Fibroblast of gingiva (primary cell): ENCODE measurements at regions not wholly inside any gene's neighbourhood (a gene's known extent, or its start where the extent isn't known, plus 50 kb on each side); places are given as distances from the start of the nearest gene placed in this dataset.
"Not testable (repeated sequence)": the region's sequence is repeated elsewhere in the genome, so short reads cannot be mapped to it uniquely, and the experiment has no call there.

ENCODE experiments used
- DNase-seq: peaks from one replicate; pipeline ENCODE4 v3.0.0-alpha.2; 2011; ENCODE audit warnings: low read depth

DNA sequence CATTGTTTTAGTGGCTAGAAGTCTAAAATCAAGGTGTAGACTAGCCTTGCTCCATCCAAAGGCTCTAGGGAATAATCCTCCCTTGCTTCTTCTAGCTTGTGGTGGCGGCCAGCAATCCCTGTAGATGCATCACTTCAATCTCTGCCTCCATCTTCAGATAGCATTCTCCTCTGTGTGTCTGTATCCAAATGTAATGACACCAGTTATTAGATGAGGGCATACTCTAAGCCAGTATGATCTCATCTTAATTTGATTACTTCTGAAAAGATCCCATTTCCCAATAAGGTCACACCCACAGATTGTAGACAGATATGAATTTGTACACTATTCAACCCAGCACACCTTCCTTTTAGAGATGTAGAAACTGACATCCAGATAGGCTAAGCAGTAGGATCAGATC, 334.5 kb upstream of the KCNMB2 start:
- no peak for DNase-seq

DNA sequence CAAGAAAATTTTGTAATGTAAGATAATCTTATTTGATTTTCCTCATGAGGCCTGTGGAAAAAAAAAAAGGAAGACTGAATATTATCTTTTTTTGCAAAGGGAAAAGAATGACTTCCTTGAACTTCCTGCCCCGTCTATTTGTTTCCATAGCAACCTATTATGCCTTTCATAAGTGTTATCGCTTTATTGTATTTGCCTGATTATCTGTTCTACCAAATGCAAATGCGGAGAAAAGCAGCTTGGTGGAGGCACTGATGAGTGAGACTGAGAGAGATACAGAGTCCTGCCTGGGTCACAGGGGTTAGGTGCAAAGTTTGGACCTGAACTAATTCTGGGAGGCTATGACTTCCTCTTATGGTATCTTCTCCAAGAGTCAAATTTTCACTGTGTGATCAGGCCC, 334.0 kb upstream of the KCNMB2 start:
- DNase-seq = no peak

DNA sequence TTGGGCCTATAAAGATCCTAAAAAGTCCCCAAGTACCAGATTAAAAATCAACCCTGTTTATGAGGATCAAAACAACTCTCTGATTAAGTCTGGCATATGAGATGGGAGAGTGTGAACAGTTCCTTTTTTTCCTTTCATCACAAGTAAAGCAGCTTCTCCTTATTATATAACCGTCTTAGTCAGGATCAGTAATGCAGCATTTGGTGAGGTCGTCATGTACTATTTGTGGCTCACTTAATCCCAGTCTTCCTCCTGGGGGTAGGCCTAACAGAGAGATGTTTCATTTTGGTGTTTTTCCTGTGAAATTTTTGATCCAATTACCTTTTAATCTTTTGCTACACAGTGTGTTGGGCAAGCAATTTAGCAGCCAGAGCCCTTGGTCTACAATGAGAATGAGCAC, 333.1 kb upstream of the KCNMB2 start:
- DNase-seq = no peak

DNA sequence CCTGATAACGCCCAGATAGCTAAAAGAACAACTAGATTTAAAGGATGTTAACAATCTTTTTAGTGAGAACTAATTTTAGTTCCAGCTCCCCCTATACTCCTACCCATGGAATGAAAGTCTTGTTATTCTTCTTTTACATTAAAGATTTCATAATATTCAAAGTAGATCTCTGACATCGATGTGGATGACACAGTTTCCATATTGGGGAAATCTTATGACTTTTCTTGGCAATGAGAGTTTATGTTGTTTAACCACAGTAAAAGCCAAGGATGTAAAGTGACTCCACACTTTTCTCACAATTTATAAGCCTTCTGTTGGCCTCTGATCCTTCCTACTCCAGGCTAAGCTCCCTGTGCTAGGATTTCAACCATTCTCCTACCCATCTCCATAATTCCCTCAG, 332.6 kb upstream of the KCNMB2 start:
- peak; percentile 9 for DNase-seq

DNA sequence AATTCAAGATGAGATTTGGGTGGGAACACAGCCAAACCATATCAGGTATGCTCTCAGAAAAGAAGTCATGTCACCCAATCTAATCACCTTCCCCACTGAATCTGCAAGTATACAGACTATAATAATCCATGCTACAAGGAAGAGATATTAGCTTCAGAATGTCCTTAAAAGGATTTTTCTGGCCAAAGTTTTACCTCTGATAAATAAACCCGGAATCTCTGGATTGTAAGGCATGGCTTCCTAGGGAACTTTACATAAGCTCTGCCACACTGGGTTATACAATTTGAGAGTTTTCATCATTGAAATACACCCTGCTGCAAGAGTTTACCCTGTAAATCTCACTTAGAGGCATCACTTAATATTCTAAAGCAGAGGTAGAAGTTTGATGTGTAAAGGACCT, 330.5 kb upstream of the KCNMB2 start:
- DNase-seq = no peak

DNA sequence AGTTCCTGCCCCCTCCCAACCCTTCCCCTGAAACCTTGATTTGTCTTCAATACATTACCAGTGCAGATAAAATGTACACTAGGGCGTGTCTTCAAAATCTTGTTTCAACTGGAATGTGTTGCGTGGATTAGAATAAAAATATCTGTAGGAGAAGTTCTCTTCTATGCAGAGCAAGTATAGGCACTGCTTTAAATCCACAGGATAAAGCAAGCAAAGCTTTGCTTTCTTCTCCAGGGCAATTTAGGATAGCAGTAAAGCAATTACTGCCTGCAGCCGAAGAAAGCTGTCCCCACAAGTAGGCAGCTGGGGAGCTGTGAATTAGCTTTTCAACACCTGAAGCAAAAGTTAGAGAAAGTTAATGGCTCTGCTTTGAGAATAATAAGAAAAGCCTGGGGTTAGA, 329.7 kb upstream of the KCNMB2 start:
- no peak for DNase-seq

DNA sequence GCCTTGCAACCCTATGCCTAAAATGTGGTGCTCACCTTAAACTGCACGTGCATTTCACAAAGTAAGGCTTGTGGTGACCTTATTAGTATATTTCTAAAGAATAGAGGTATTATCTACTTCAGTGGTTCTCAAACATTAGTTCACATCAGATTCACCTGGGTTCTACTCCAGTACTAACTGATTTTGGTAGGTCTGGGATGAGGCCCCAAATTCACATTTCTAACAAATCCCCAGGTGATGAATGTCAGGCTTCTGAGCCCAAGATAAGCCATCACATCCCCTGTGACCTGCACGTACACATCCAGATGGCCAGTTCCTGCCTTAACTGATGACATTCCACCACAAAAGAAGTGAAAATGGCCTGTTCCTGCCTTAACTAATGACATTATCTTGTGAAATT, 329.1 kb upstream of the KCNMB2 start:
- not testable (repeated sequence) for DNase-seq

DNA sequence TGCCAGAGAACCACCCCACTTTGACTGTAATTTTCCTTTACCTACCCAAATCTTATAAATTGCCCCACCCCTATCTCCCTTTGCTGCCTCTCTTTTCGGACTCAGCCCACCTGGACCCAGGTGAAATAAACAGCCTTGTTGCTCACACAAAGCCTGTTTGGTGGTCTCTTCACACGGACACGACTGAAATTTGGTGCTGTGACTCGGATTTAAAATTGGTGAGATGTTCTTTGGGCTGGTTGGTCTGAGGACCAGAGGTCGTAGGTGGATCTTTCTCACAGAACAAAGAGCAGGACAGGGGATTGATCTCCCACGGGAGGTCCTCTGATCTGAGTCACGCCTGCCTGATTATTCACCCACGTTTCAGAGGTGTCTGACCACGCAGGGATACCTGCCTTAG, 328.6 kb upstream of the KCNMB2 start:
- DNase-seq = not testable (repeated sequence)

DNA sequence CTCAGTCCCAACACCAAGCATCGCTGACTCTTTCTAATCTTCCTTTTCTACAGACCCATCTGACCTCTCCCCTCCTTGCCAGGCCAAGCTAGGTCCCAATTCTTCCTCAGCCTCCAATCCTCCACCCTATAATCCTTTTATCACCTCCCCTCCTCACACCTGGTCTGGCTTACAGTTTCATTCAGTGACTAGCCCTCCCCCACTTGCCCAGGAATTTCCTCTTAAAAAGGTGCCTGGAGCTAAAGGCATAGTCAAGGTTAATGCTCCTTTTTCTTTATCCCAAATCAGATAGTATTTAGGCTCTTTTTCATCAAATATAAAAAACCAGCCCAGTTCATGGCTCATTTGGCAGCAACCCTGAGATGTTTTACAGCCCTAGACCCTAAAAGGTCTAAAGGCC, 327.1 kb upstream of the KCNMB2 start:
- DNase-seq = not testable (repeated sequence)

DNA sequence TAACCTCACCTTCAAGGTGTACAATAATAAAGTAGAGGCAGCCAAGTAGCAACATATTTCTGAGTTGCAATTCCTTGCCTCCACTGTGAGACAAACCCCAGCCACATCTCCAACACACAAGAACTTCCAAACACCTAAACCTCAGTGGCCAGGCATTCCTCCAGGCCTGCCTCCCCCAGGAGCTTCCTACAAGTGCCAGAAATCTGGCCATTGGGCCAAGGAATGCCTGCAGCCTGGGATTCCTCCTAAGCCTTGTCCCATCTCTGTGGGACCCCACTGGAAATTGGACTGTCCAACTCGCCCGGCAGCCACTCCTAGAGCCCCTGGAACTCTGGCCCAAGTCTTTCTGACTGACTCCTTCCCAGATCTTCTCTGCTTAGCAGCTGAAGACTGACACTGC, 326.6 kb upstream of the KCNMB2 start:
- not testable (repeated sequence) for DNase-seq

DNA sequence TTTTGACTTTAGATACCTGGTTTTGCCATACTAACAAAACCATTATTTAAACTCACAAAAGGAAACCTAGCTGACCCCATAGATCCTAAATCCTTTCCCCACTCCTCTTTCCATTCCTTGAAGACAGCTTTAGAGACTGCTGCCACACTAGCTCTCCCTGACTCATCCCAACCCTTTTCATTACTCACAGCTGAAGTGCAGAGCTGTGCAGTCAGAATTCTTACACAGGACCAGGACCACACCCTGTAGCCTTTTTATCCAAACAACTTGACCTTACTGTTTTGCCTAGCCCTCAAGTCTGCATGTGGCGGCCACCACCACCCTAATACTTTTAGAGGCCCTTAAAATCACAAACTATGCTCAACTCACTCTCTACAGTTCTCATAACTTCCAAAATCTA, 325.1 kb upstream of the KCNMB2 start:
- DNase-seq = not testable (repeated sequence)

DNA sequence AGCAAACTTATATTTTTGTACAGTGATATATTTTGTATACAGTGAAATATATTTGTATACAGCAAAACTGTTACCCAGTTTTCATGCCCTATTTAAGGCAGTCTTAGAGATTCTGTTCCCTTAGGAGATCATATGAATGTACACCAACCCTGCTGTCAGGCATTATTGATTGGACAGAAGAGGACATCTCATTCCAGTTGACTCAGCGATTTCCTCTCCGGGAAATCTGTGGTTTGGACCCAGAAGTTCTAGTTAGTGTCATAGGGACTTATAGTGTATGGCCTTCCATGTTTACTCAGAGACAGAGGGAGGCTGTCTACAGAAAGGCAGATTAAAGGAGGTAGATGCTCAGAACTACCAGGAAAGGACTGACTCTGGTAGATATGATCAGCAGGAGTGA, 318.8 kb upstream of the KCNMB2 start:
- no peak for DNase-seq

DNA sequence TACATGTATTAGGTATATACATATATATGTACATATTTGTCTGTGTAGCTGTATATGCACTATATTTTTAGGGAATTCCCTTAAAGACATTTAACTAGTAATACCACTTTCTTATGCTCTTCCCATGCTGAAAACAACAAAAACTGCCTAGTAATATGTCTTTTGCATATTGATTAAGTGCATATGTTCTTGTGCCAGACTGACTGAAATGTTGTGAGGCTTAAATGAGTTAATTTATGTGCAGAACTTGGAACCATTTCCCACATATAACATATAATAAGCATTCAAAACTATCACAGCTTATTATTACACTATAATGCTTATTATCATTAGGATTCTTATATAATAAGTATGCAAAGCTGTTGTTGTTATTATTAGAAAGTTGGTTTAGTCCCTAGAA, 318.0 kb upstream of the KCNMB2 start:
- no peak for DNase-seq

DNA sequence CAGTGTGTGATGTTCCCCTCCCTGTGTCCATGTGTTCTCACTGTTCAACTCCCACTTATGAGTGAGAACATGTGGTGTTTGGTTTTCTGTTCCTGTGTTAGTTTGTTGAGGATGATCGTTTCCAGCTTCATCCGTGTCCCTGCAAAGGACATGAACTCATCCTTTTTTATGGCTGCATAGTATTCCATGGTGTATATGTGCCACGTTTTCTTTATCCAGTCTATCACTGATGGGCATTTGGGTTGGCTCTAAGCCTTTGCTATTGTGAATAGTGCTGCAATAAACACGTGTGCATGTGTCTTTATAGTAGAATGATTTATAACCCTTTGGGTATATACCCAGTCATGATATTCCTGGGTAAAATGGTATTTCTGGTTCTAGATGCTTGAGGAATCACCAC, 316.6 kb upstream of the KCNMB2 start:
- not testable (repeated sequence) for DNase-seq

DNA sequence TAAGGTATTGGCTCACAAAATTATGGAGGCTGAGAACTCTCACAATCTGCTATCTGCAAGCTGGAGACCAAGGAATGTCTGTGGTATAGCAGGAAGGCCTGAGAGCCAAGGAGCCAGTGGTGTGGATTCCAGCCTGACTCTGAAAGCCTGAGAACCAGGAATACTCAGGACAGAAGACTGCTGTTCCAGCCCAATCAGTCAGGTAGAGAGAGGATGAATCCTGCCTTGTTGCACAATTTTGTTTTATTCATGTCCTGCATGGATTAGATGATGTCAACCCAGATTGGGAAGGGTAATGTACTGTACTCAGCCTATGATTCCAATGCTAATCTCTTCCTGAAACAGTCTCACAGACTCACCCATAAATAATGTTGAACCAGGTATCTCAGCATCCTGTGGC, 312.4 kb upstream of the KCNMB2 start:
- no peak for DNase-seq

DNA sequence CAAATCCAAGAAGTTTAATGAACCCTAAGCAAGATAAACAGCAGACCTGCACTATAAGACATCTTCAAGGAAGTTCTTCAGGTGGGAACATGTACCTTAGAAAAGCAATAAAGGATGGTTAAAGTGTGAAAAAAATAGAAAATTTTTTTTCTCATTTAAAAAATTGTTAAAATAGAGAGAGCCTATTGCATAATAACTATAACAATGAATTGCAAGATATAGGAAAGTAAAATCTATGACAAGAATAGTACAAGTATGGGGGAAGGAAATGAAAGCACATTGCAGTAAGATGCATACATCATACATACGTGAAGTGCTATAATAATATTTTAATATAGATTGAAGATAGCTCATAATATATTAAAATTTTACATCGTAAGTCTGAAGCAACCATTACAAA, 310.1 kb upstream of the KCNMB2 start:
- DNase-seq = no peak

DNA sequence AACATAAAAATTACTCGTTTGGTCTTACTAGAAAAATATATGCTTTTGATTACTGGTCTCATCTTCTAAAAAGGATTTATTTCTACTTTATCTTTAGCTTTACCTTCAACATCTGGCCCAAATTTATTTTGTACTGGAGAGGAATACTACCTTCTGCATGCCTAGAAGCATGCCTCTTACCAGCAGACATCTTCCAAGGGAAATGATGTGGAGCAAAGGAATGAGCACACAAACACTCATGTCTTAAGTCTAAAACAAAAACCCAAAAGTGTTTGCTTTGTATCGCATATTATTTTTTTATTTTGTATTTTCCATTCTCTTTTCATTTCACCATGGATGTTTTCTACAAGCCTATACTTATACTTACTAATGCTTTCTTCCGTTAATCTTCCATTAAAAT, 304.6 kb upstream of the KCNMB2 start:
- DNase-seq = no peak

DNA sequence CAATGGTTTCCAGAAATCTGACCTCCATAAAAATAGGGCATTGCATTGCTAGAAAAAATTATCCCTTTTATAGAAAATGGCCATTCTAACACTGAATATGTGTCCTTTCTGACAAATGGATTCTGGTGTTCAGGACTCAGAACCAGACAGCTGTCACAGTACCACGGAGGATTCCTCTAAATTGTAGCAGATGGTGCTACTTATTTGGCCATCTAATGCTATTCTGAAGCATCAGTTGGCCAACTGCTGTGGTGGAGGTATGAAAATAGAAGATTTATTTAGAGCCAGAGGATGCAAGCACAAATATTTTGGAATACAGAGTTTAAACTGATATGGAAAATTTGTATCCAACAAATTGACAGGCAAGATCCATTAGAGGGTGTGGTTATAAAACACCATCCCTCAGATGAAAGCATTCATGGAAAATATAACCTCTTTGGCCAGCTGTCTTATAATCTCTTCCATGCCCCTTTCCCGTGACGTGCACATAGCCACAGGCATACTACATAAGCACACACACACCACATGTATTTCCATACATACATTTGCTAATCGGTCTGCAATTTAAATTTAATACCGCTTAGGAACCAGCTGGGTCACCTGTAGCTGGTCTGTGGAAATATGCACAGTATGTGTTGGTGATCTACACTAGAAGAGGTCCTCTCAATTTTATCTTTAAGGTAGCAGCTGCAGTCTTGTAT, 302.7 kb upstream of the KCNMB2 start:
- DNase-seq = no peak

DNA sequence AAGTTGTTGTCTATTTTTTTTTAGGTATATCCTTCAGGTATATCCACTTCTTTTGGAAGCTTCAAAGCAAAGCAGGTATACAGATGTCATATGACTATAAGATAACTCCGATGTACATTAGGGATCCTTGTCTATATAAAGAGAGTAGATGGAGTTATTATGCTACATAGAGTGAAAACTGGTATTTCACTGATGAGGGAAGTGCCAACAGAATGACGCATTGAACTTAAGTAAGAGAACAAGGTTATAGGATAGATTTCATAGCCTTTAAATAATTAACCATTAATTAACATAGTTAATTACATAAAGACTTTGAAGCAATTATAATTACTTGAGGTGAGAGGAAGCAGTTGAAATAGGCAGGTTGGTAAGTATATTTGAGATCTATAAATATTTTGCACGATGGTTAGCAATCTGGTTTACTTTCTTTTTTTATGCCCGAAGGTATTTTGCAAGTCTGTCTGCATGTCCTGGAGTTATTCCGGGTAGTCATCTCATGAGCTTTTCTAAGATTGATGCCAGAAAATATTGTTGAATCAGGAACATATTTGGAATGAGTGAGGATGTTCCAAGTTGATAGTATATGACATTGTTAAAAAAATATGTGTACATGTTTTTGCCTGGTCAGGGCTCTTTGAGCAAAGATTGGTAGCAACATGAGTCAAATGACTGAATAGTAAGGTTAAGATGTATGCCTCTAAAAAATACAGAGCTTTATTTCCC, 299.5 kb upstream of the KCNMB2 start:
- peak; percentile 79 for DNase-seq

DNA sequence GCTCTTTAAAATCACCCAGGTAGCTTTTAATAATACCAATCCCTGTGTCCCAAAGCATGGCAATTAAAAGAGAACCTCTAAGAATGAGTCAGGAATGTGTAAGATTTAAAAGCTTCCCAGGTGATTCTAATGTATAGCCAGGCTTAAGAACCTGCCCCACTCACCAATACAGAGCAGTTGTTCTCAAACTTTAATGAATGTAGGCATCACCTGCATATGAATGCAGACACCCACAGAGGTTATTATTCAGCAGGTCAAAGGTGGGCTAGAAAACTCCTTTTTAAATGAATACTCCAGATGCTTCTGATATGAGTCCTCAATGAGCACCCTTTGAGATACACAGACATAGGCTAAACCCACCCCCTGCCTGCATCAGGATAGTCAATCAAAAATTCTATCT, 298.1 kb upstream of the KCNMB2 start:
- DNase-seq = no peak

DNA sequence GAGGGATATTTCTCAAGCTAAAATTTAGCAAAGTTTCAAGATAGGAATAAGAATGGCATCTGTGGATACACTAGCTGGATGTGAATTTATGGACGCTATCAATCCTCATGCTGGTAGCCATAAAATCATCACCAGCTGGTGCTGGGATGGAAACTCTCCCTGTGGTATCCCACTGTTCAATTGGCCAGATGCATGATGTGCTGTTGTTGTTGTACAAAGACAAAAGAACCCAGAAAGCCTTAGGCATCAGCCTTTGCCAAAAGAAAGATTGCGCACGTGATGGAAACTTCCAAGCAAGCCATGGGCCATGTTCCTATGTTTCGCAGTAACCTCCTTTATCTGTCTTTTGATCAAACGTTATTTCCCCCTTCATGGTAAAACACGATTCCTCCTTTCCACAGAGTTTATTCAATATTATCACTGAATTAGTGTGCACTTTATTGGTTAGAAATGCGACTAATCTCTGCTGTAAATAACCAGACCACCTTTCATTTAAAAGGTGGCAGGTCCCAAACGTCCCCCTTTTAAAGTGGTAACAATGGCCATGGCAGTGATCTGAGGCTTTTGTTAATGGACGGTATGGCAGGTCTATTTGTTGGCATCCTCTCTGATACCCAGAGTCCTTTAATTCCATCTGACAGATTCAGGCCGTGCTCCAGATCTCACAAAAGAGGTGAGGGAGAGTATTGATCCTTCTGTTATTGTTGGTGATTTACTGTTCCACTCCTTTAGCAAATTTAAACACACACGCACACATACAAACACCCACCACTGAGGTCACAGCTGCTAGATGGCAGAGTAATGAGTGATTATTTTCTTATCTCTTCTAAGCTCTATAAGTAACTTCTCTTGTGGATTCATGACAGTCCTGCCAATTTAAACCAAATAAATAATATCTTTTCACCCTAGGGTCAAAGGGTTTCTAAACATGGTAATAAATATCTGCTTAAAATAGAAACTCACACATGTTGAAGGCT, 291.2 kb upstream of the KCNMB2 start:
- DNase-seq = no peak

DNA sequence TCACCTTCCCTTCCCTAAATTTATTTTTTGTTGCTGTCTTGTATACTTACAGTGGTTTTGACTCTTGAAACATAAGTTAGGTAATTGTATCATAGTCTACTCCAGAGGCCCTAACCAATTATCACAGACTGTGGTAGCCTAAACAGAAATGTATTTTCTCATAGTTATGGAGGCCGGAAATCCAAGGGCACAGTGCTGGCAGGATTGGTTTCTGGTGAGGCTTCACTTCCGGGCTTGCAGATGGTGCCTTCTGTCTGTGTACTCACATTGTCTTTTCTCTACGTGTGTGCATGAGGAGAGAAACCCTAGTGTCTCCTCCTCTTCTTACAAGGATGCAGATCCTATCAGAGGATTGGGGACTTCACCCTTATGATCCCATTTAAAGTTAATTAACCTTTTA, 290.2 kb upstream of the KCNMB2 start:
- no peak for DNase-seq

DNA sequence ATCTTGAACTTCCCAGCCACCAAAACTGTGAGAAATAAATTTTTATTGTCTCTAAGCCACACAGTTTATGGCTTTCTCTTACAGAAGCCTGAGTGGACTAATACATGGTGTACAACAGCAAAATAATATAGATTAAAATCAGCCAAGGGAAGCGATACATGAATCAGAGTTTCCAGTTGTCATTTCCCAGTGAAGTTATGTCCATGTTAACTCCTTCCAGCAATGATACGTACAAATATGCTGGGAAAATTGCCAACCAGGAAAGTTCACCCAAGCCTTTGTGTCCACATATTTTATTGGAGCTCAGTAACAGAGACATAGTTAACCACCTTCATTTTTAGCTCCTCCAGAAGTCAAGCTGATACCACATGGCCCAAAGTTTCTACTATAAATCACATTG, 280.9 kb upstream of the KCNMB2 start:
- peak; percentile 6 for DNase-seq
